ENCODE measurements at regions not wholly inside any gene's neighbourhood (a gene's known extent, or its start where the extent isn't known, plus 50 kb on each side); places are given as distances from the start of the nearest gene placed in this dataset.

DNA sequence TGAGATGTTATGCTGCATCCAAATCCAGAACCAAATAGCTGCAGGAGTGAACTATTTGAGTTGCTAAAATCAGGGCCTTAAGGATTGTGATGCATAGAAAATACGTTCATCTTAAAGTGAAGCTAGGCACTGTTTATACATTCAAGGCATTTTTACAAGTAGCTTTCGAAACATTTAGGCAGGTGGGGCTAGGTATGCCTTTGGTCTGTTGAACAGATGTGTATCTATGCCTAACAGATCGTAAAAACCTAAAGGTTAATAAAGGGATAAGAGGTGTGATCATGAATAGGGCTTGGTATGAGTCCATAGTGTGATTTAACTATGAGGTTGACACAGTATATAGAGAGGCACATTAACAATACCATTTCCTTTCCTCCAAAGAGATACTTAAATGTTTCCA lies 262.5 kb downstream of the SEMA3D start:
- TF ChIP-seq, protein P1, sequence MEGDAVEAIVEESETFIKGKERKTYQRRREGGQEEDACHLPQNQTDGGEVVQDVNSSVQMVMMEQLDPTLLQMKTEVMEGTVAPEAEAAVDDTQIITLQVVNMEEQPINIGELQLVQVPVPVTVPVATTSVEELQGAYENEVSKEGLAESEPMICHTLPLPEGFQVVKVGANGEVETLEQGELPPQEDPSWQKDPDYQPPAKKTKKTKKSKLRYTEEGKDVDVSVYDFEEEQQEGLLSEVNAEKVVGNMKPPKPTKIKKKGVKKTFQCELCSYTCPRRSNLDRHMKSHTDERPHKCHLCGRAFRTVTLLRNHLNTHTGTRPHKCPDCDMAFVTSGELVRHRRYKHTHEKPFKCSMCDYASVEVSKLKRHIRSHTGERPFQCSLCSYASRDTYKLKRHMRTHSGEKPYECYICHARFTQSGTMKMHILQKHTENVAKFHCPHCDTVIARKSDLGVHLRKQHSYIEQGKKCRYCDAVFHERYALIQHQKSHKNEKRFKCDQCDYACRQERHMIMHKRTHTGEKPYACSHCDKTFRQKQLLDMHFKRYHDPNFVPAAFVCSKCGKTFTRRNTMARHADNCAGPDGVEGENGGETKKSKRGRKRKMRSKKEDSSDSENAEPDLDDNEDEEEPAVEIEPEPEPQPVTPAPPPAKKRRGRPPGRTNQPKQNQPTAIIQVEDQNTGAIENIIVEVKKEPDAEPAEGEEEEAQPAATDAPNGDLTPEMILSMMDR (conservative IDR thresholded peaks at IDR 0.05; ENCODE audit: low read length), result no peak
- TF ChIP-seq EZH2phosphoT487 (IDR thresholded peaks at IDR 0.05; ENCODE audit: borderline replicate concordance), result no peak

Data from Loucy (cell line).